ENCODE measurements at regions not wholly inside any gene's neighbourhood (a gene's known extent, or its start where the extent isn't known, plus 50 kb on each side); places are given as distances from the start of the nearest gene placed in this dataset.
A peak's percentile ranks its signal among the peaks of the same experiment; 100 is the strongest.

GRCh38 chr4:151472297-151472696, 63.3 kb downstream of the FHIP1A start:
- no peak for TF ChIP-seq CTCF (conservative IDR thresholded peaks at IDR 0.05; ENCODE audit: control insufficient read depth, insufficient read depth, low read depth, low read length)
- no peak for DNase-seq (ENCODE audit: low read depth)
- no peak overlapping the region for H3K4me3 ChIP-seq (ENCODE audit: control insufficient read depth, low read depth, low read length)

- TF ChIP-seq CTCF (conservative IDR thresholded peaks at IDR 0.05; ENCODE audit: control insufficient read depth, insufficient read depth, low read depth, low read length), result no peak
- no peak overlapping the region for H3K4me3 ChIP-seq (ENCODE audit: control insufficient read depth, low read depth, low read length)
- peak; percentile 1 for DNase-seq (ENCODE audit: low read depth)
Observed at GRCh38 chr4:151472711-151473110, 63.7 kb downstream of the FHIP1A start.

DNA sequence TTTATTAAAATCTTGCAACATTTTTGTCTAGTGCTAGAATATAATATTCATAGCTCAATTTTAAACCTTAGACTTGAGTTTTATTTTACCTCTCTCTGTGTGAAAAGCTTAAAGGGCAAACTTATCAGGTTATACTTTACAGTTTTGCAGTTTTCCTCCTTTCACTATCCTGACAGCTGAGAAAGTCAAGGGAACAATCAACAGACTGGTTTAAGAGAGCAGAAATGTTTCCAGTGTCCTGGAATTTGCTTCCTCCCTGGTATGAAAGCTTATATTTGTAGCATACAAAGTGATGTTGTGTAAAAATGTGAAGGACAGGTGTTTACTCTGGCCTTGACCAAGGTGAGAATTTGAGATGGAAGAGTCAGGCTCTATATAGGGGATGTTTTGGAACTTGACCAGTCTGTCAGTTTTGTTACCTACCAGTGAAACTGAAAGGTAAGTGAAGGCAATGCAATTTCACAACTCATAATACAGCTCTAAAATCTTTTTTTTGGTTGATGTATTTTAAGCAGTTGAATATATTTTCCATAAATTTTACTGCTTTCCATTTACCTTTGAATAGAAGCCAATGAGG, 64.6 kb downstream of the FHIP1A start:
- TF ChIP-seq CTCF (conservative IDR thresholded peaks at IDR 0.05; ENCODE audit: control insufficient read depth, insufficient read depth, low read depth, low read length), result no peak
- DNase-seq (ENCODE audit: low read depth), result no peak
- H3K4me3 ChIP-seq (ENCODE audit: control insufficient read depth, low read depth, low read length), result no peak overlapping the region

GRCh38 chr4:151475035-151475714, 66.2 kb downstream of the FHIP1A start:
- no peak overlapping the region for H3K4me3 ChIP-seq (ENCODE audit: control insufficient read depth, low read depth, low read length)
- DNase-seq (ENCODE audit: low read depth), result no peak
- TF ChIP-seq CTCF (conservative IDR thresholded peaks at IDR 0.05; ENCODE audit: control insufficient read depth, insufficient read depth, low read depth, low read length), result no peak

DNA sequence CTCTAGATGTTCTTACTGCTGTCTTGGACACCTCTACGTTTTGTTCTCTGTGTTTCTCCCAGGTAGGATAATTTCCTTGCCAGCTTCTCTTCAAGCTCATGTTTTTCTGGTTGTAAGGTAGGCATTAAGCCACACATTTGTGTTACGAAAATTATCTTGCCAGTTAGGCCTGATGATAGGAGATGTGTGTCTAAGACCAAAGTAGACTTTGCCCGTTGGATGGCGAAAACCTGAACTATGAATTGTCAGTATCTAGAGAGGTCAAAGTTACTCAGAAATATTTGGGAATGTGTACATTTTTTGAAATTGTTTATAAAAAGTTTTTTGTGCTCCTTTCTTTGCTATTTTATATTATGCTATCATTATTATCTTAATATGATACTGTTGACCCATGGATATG, 72.8 kb downstream of the FHIP1A start:
- no peak for DNase-seq (ENCODE audit: low read depth)
- no peak for TF ChIP-seq CTCF (conservative IDR thresholded peaks at IDR 0.05; ENCODE audit: control insufficient read depth, insufficient read depth, low read depth, low read length)
- no peak overlapping the region for H3K4me3 ChIP-seq (ENCODE audit: control insufficient read depth, low read depth, low read length)

GRCh38 chr4:151484396-151485102, 75.6 kb downstream of the FHIP1A start:
- TF ChIP-seq CTCF (conservative IDR thresholded peaks at IDR 0.05; ENCODE audit: control insufficient read depth, insufficient read depth, low read depth, low read length), result no peak
- H3K4me3 ChIP-seq (ENCODE audit: control insufficient read depth, low read depth, low read length), result no peak overlapping the region
- DNase-seq (ENCODE audit: low read depth), result peak; percentile 81
